Stimulated activated naive CD4-positive, alpha-beta T cell (primary cell): ENCODE measurements at regions not wholly inside any gene's neighbourhood (a gene's known extent, or its start where the extent isn't known, plus 50 kb on each side); places are given as distances from the start of the nearest gene placed in this dataset.

Experiments used
- DNase-seq, 6 experiments: peaks; one replicate each; lab custom pipeline; 2025; lab: John Stamatoyannopoulos, UW

- DNase-seq, result no peak
Observed at GRCh38 chr1:234732671-234733390, 122.9 kb upstream of the IRF2BP2 start.

GRCh38 chr1:234732260-234732659 lies 122.3 kb upstream of the IRF2BP2 start:
- DNase-seq, result no peak

- DNase-seq, result no peak
Observed at GRCh38 chr1:234731569-234732085, 121.6 kb upstream of the IRF2BP2 start.

- peak; percentile 16 to 72 (median 51) for DNase-seq
Observed at GRCh38 chr1:234730770-234731568, 121.0 kb upstream of the IRF2BP2 start.

- DNase-seq, result no peak
Observed at GRCh38 chr1:234730475-234730769, 120.4 kb upstream of the IRF2BP2 start.

GRCh38 chr1:234729561-234730474 lies 119.8 kb upstream of the IRF2BP2 start:
- DNase-seq, result no peak

GRCh38 chr1:234728740-234729139 lies 118.8 kb upstream of the IRF2BP2 start:
- no peak for DNase-seq

- DNase-seq, result no peak
Observed at GRCh38 chr1:234727018-234727940, 117.3 kb upstream of the IRF2BP2 start.

GRCh38 chr1:234726359-234726943 lies 116.5 kb upstream of the IRF2BP2 start:
- DNase-seq, result no peak

GRCh38 chr1:234725177-234726132 lies 115.5 kb upstream of the IRF2BP2 start:
- DNase-seq, result peak; percentile 45 to 73 (median 53)

- DNase-seq, result peak in 2 of 6 experiments; percentile 21 to 74
Observed at GRCh38 chr1:234724516-234725176, 114.7 kb upstream of the IRF2BP2 start.

GRCh38 chr1:234722904-234723720 lies 113.1 kb upstream of the IRF2BP2 start:
- peak in 4 of 6 experiments; percentile 18 to 65 (median 46) for DNase-seq

- DNase-seq, result no peak
Observed at GRCh38 chr1:234722270-234722704, 112.3 kb upstream of the IRF2BP2 start.

- no peak for DNase-seq
Observed at GRCh38 chr1:234721476-234722269, 111.7 kb upstream of the IRF2BP2 start.

GRCh38 chr1:234720709-234721441 lies 110.9 kb upstream of the IRF2BP2 start:
- DNase-seq, result no peak

- no peak for DNase-seq
Observed at GRCh38 chr1:234719454-234720251, 109.7 kb upstream of the IRF2BP2 start.
